ENCODE measurements at regions not wholly inside any gene's neighbourhood (a gene's known extent, or its start where the extent isn't known, plus 50 kb on each side); places are given as distances from the start of the nearest gene placed in this dataset.

DNA sequence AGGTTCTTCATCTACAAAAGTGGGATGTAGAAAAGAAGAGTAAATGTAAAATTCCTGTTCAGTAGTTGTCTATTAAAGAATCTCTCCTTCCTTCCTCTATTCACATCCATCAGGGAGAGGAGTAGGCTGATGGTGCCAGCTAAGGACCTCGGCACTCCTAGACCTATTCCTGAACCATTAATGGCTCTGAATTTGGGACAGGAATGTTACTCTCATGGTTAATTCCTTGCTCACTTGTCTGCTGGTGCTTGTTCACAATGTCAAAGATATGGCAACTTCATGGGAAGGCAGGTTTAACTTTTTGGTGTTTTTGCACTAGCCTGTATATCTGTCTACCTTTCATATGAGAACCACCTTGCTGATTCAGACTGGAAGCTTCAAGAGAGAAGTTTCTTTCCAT is 206.6 kb downstream of the DAD1 start:
- no peak for TF ChIP-seq EZH2 (IDR thresholded peaks at IDR 0.05)
- no peak for TF ChIP-seq POLR2AphosphoS5 (IDR thresholded peaks at IDR 0.05; ENCODE audit: borderline replicate concordance, low read depth, low read length)
- no peak for TF ChIP-seq FOXP2 (optimal IDR thresholded peaks at IDR 0.05; ENCODE audit: control extremely low read depth, extremely low read length, insufficient read depth)

Data from SK-N-MC (cell line).